ENCODE measurements at regions not wholly inside any gene's neighbourhood (a gene's known extent, or its start where the extent isn't known, plus 50 kb on each side); places are given as distances from the start of the nearest gene placed in this dataset.

DNA sequence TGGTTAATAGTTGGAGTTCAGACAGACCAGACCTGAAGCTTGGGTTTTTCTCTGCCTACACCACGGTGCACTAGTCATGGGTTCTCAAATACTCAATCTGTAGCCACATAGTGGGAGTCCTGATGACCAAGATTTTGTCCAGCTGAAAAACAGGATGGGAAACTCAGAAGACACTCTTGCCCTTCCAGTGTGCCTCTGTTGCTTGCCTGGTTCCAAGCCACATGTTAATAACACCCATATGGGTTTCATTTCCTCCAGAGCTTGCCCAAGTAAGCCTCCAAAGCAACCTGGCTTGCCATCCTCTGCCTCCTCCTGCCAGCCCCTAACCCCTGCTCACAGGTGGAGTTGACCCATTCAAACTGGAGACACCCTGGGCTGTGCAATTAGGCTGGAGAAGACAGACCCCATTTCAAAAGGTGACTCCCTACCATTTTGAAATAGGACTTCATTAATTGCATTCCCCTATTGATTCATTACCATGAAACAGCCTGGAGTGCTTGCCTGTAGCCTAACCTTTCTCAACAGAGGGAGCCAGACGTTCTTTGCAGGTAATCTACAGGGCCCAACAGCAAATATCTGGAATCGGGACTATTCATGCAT lies 108.0 kb upstream of the HABP2 start:
- Histone ChIP-seq H3K4me3 (ENCODE audit: low read depth, low read length) (no peak overlapping the region), H3K27me3 (replicated peaks) (peaks cover 2% of the 10 kb centered on the region), H3K36me3 (replicated peaks) (no peaks in the 10 kb centered on the region), H3K27ac (no peak overlapping the region)
- in situ Hi-C loops (cut with HindIII; ENCODE audit: low pct_ligation_motif_present, low sequenced_read_pairs): no loop called here
- no peak for DNase-seq
- TF ChIP-seq, protein P1, sequence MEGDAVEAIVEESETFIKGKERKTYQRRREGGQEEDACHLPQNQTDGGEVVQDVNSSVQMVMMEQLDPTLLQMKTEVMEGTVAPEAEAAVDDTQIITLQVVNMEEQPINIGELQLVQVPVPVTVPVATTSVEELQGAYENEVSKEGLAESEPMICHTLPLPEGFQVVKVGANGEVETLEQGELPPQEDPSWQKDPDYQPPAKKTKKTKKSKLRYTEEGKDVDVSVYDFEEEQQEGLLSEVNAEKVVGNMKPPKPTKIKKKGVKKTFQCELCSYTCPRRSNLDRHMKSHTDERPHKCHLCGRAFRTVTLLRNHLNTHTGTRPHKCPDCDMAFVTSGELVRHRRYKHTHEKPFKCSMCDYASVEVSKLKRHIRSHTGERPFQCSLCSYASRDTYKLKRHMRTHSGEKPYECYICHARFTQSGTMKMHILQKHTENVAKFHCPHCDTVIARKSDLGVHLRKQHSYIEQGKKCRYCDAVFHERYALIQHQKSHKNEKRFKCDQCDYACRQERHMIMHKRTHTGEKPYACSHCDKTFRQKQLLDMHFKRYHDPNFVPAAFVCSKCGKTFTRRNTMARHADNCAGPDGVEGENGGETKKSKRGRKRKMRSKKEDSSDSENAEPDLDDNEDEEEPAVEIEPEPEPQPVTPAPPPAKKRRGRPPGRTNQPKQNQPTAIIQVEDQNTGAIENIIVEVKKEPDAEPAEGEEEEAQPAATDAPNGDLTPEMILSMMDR (IDR thresholded peaks at IDR 0.05; ENCODE audit: low read depth, low read length, missing control alignments): no peak

DNA sequence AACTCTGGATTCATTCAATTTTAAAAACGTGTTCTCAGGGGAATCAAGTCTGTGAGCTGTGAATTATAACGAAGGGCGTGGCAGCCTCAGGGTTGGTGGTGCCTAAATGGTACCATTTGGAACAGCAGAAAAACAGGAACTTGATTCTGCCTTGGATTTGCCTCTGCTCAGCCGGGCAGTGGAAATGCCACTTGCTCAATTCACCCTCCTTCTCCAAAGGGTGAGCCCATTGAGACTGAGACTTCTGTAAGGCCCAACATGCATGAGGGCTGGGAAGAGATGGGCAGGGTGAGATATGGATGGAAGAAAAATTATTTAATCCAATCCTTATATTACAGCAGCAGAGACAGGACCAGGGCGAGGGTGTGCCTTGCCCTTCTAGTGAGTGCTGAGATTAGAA lies 107.1 kb upstream of the HABP2 start:
- Histone ChIP-seq H3K27ac (no peak overlapping the region), H3K4me3 (ENCODE audit: low read depth, low read length) (no peak overlapping the region), H3K36me3 (replicated peaks) (no peaks in the 10 kb centered on the region), H3K27me3 (replicated peaks) (peaks cover 2% of the 10 kb centered on the region)
- TF ChIP-seq, protein P1 (IDR thresholded peaks at IDR 0.05; ENCODE audit: low read depth, low read length, missing control alignments): no peak
- no peak for DNase-seq
- in situ Hi-C loops (cut with HindIII; ENCODE audit: low pct_ligation_motif_present, low sequenced_read_pairs): no loop called here

DNA sequence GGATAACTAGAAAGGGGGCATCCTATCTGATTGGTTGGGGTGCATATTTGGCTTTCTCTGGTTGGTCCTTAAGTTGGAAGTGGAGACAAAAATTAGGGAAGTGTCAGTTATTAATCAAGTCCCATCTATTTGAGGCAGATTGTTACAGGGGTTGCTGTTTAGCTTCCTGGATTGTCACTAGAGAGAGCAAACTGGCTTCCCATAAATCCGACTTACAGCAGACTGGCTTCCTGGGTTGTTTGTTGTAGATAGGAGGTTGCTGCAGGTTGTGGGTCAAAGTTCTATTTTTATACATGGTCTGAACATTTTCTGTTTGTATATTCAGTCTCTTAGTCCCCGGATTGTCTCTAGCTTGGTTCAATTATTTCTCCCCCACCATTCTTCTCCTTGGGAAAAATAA lies 106.1 kb upstream of the HABP2 start:
- no peak overlapping the region for H3K27ac ChIP-seq
- no peak overlapping the region for H3K4me3 ChIP-seq (ENCODE audit: low read depth, low read length)
- H3K27me3 ChIP-seq (replicated peaks): peaks cover 2% of the 10 kb centered on the region
- DNase-seq: no peak
- TF ChIP-seq, protein P1 (IDR thresholded peaks at IDR 0.05; ENCODE audit: low read depth, low read length, missing control alignments): no peak
- H3K36me3 ChIP-seq (replicated peaks): no peaks in the 10 kb centered on the region
- in situ Hi-C loops (cut with HindIII; ENCODE audit: low pct_ligation_motif_present, low sequenced_read_pairs): no loop called here

DNA sequence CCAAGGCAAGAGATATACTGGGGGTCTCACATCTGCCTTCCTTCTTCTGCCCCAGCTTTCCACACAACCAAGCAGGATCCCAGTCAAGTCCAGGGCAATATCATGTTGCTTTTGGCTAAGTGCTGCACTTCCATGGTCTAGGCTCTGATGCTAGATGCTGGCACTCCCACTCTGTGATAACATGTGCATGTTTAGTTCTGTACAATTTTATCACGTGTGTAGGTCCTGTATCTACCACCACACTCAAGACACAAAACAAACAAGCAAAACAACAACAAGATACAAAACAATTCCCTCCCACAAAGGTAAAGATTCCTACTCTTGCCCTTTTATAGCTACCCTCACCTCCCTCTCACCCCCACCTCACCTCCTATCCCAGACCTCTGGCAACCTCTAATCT lies 105.6 kb upstream of the HABP2 start:
- Histone ChIP-seq H3K27me3 (replicated peaks) (peaks cover 2% of the 10 kb centered on the region), H3K36me3 (replicated peaks) (no peaks in the 10 kb centered on the region), H3K27ac (no peak overlapping the region), H3K4me3 (ENCODE audit: low read depth, low read length) (no peak overlapping the region)
- DNase-seq: no peak
- TF ChIP-seq, protein P1 (IDR thresholded peaks at IDR 0.05; ENCODE audit: low read depth, low read length, missing control alignments): no peak
- in situ Hi-C loops (cut with HindIII; ENCODE audit: low pct_ligation_motif_present, low sequenced_read_pairs): no loop called here

DNA sequence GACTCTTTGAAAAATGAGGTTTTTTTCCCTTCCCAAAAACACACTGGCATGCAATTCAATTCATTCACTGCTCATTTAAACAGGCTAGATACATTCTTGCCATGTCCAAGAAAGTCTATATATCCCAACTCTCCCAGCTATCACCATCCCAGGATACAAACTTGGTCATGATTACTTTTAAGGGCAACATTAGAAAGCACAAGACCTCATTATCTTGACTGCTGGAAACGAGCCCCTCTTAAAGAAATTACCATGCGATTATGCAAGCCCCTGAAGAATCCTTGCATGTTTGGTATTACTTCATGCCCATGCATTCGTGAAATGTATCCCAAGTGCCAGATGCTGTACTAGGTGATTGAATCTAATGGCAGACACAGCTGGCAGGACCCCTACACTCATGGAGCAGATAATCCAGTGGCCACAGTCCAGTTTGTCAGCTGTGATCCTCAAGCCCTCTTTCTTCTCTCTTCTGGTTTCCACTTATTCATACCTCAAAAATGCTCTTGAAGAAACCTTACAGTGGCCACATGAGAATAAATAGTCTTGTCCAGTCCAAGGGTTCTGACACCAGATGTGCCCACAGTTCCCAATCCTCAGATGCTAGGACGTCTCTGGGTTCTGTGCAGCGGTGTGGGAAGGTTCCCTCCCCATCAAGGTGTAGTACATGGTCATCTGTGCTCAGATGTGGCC lies 103.7 kb upstream of the HABP2 start:
- in situ Hi-C loops (cut with HindIII; ENCODE audit: low pct_ligation_motif_present, low sequenced_read_pairs): no loop called here
- DNase-seq: no peak
- peaks cover 2% of the 10 kb centered on the region for H3K27me3 ChIP-seq (replicated peaks)
- TF ChIP-seq, protein P1 (IDR thresholded peaks at IDR 0.05; ENCODE audit: low read depth, low read length, missing control alignments): no peak
- no peak overlapping the region for H3K27ac ChIP-seq
- H3K4me3 ChIP-seq (ENCODE audit: low read depth, low read length): no peak overlapping the region
- H3K36me3 ChIP-seq (replicated peaks): no peaks in the 10 kb centered on the region

All from brain microvascular endothelial cell (primary cell).